Suppressor macrophage treated with lipopolysaccharide for 4 hours (primary cell): ENCODE measurements at regions not wholly inside any gene's neighbourhood (a gene's known extent, or its start where the extent isn't known, plus 50 kb on each side); places are given as distances from the start of the nearest gene placed in this dataset.

Experiments used
- DNase-seq: peaks from one replicate; pipeline ENCODE4 v3.0.0-alpha.2; 2020

DNA sequence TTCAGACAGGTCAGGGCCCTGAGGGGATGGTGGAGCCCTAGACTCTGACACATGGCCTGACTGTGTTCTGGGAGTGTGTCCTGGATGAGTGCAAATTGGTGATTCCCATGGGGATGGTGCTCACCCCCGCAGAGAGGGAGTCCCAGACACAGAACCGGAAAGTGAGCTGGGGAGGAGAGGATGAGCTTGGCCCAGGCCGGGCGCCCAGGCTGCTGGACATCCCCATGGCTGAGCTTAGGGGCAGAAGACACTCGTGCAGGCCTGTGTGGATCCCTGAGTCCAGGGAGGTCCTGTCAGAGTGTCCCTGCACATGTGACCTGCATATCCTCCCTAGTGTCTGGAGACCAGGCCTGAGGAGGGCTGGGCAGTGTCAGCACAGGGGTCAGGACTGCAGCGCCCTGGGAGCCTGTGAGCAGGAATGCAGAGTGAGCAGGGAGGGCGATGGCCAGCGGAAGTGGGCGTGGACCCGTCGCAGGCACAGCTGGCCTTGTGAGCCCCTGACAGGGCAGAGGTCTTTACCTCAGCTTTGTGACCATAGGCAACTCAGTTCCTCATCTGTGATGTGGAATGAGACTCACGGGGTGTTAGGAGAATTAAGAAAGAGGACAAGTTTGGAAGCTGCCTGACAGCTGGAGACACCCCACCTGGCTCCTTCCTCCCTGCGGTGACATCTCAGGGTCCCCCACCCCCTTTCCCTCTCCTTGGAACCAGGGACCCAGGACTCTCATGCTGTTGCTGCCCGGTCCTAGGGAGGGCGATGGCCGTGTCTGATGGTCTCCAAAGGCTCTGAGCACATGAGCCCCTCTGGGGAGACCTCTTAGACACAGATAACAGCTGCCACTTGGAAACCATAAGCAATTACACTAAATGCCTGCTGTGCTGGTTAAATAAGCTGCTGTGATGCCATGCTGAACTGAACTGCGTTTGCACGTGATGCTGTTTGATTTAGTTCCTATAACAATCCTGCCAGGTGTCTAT is 62.6 kb upstream of the HS6ST1 start:
- DNase-seq, result no peak

DNA sequence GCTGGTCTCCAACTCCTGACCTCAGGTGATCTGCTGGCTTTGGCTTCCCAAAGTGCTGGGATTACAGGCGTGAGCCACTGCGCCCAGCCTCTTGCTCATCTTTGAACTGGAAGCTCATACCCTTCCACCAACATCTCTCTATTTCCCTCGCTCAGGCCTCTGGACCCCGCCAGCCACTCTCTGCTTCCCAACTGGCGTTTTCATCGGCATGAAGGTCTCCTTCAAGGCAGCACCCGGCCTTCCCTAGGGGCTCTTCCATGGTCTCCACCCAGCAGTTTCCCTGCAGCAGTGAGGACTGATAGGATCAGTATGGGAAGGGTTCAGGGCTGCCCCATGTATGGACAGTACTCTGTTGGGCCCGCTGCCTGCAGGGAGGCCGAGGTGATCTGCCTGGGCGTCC is 65.8 kb upstream of the HS6ST1 start:
- no peak for DNase-seq

DNA sequence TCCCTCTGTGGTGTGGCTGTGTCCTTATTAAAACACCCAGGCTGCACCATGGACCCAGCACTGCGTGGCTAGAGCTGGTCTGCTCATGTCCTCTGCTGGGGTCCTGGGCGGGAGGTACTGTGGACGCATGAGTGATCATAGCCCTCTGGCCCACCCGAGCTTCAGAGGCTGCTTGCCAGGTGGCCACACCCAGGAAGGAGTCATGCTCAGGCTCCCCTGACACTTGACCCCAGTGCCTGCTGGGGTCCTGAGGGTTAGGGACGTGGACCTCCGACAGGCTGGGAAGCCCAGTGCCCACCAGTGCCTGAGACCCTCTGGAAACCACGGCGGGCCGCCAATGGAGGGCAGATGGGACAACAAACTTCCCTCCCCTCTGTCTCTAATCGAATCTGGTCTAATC is 66.3 kb upstream of the HS6ST1 start:
- no peak for DNase-seq

DNA sequence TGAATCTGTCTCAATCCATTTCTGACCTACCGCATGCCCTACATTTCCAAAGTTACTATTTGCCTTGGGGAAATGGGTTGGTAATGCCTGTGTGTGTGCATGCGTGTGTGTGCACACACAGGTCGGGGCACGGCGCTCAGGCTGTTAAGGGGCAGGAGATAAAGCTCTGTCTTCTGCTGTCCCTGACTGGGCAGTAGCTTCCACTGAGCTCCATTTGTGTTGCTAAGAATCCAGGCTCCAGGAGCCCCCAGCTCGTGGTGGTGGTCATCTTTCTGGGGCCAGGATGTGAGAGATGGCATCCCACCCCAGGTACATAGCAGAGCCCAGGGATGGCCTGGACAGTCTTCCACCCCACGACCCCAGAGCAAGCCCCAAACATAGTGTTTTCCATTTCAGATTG is 66.7 kb upstream of the HS6ST1 start:
- no peak for DNase-seq

DNA sequence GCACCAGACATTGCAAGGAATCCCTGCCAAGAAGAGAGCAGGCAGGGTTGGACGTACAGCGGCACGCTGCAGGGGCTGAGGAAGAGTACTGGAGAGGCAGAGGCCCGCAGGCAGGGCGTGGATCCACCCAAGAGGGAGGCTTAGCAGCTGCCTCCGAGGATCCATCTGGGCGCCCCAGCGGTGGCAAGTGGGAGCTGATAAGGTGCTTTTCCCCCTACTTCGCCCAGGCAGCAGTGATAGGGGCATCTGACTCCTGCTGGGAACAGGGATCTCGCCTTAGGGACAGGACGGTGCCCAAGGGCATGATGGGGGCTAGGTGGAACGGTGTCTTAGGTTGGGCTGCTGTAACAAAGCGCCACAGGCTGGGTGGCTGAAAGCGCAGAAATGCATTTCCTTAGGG is 67.4 kb upstream of the HS6ST1 start:
- DNase-seq, result no peak

GRCh38 chr2:128388499-128388941 is 69.9 kb upstream of the HS6ST1 start:
- no peak for DNase-seq

DNA sequence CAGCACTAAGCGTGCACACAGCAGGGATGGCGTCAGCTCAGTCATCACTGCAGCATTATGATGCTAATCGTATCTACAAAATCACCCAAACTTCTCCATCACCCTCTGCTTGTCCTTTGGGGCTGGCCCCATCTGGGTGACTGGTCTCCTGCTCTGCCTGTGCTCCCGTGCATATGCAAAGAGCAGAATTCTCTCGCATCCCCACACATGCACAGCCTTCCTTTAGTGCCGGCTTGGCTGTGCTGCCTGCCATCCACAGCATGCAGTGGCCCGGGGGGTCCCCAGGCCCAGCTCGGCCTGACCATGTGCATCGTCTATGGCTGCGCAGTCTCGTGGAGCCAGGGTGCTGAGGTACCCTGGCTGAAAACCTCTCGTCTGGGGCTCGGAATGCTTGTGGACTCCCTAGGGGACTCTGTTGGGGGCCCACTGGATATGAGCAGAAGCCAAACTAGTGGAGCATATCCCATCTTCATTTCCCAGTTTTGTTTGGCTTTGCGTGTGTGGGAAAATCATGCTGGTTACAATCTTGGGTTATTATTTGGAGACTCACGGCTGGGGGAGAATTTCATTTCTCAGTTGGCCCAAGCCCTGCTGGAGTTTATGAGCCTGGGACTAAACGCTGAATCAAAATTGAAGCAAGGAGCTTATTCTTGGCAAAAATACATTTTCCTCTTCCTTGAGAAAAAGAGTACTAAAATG is 70.9 kb upstream of the HS6ST1 start:
- DNase-seq, result no peak

GRCh38 chr2:128390256-128390990 is 71.8 kb upstream of the HS6ST1 start:
- no peak for DNase-seq

GRCh38 chr2:128390991-128391630 is 72.4 kb upstream of the HS6ST1 start:
- DNase-seq, result no peak

DNA sequence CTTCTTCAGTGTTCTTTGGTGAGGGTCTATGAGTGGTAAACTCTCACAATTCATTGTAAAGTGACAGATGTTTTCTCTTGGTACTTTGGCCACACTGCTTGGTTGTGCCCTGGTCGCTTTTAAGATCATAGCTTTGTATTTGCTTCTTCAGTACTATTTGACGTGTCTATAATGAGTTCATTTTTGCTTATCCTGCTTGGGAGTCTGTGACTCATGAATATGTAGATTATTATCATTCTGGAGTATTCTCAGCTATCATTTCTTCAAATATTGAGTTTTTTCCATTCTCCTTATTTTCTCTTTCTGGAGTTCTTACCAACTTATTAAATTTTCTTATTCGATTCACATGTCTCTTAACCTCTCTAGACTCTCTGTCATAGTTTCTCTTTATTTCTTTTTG is 73.0 kb upstream of the HS6ST1 start:
- no peak for DNase-seq

- no peak for DNase-seq
Observed at GRCh38 chr2:128392207-128392606, 73.5 kb upstream of the HS6ST1 start.

GRCh38 chr2:128394007-128394730 is 75.5 kb upstream of the HS6ST1 start:
- DNase-seq, result no peak

- no peak for DNase-seq
Observed at GRCh38 chr2:128395196-128395595, 76.5 kb upstream of the HS6ST1 start.

GRCh38 chr2:128395640-128396499 is 77.2 kb upstream of the HS6ST1 start:
- no peak for DNase-seq

GRCh38 chr2:128396500-128396891 is 77.8 kb upstream of the HS6ST1 start:
- no peak for DNase-seq

- DNase-seq, result no peak
Observed at GRCh38 chr2:128396946-128397345, 78.3 kb upstream of the HS6ST1 start.

DNA sequence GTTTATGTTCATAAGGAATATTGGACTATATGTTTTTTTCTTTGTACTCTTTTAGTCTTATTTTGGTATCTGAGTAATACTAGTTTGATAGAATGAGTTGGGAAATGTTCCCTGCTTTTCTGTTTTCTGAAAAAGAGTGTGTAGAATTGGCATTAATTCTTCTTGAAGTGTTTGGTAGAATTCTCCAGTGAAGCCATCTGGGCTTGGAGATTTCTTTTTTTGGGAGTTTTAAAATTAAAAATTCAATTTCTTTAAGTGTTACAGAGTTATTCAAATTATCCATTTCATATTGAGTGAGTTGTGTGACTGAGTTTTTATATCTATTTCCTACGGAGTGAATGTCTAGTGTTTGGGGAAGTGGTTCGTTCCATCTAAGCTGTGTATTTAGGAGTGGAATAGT is 80.6 kb upstream of the HS6ST1 start:
- no peak for DNase-seq

- DNase-seq, result no peak
Observed at GRCh38 chr2:128399690-128400291, 81.1 kb upstream of the HS6ST1 start.

GRCh38 chr2:128401680-128402079 is 83.0 kb upstream of the HS6ST1 start:
- DNase-seq, result no peak

DNA sequence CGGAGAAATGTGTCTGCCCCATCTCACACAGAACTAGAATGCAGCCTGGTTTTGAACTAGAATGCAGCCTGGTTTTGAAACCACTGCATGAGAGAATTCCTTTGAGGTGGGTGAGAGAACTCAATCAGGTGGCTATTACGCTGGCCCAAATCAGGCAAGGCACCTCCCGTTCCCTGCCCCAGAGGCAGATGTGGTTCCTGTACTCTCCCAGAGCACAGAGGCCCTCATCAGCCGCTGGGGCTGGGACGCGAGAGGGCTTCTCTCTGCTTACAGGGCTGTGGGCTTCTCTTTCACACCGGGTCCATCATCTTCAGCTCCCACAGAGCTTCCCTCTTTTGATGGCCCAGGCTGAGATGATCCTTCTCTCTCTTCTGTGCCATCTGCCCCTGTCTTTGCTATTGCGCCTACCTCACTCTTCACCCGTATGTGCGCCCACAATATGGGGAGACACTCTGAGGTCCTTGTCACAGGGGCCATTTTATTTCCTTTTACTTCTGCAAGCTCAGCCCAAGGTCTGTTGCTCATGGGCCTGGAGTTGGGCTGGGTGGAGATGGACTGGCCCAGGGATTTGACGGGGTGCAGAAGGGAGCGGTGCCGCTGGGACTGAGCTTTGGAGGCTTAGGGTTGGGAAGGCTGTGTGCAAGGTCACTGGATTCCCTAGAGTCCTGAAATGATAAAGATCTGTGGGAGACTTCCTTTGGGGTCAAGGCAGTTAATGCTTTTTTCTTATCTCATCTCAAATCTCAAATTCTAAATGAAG is 84.4 kb upstream of the HS6ST1 start:
- DNase-seq, result no peak
